ENCODE measurements at regions not wholly inside any gene's neighbourhood (a gene's known extent, or its start where the extent isn't known, plus 50 kb on each side); places are given as distances from the start of the nearest gene placed in this dataset.

DNA sequence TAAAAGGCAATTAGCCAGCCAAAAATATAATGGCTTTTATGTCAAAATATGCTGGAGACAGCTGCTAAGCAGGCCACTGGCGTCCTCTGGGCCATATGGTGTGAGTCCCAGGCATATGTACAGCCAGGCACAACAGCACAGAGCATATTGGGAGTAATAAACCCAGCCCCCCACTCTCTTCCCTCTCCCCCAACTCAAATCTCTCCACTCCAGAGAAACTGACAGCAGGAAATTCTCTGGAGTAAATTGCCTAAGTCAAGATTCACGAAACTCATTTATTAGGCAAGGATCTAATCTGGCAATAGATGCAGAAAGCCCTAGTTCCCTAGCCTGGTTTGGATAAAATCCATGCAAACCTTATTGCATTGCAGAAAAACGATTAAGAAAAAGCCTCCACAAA is 147.9 kb upstream of the SEL1L start:
- TF ChIP-seq, protein P1, sequence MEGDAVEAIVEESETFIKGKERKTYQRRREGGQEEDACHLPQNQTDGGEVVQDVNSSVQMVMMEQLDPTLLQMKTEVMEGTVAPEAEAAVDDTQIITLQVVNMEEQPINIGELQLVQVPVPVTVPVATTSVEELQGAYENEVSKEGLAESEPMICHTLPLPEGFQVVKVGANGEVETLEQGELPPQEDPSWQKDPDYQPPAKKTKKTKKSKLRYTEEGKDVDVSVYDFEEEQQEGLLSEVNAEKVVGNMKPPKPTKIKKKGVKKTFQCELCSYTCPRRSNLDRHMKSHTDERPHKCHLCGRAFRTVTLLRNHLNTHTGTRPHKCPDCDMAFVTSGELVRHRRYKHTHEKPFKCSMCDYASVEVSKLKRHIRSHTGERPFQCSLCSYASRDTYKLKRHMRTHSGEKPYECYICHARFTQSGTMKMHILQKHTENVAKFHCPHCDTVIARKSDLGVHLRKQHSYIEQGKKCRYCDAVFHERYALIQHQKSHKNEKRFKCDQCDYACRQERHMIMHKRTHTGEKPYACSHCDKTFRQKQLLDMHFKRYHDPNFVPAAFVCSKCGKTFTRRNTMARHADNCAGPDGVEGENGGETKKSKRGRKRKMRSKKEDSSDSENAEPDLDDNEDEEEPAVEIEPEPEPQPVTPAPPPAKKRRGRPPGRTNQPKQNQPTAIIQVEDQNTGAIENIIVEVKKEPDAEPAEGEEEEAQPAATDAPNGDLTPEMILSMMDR (IDR thresholded peaks at IDR 0.05), result no peak
- H3K36me3 ChIP-seq, result no peaks in the 10 kb centered on the region
- no peak overlapping the region for H3K9ac ChIP-seq (ENCODE audit: low read depth in 2 of 2, low read length in 2 of 2)
- no peak overlapping the region for H3K4me3 ChIP-seq
- no peaks in the 10 kb centered on the region for H3K27me3 ChIP-seq
- no peak for DNase-seq
- H3K4me1 ChIP-seq, result no peaks in the 10 kb centered on the region
- intact Hi-C loops (cut with DNase I), result no loop called here
- H3K27ac ChIP-seq, result no peak overlapping the region
- H3K9me3 ChIP-seq, result no peaks in the 10 kb centered on the region

DNA sequence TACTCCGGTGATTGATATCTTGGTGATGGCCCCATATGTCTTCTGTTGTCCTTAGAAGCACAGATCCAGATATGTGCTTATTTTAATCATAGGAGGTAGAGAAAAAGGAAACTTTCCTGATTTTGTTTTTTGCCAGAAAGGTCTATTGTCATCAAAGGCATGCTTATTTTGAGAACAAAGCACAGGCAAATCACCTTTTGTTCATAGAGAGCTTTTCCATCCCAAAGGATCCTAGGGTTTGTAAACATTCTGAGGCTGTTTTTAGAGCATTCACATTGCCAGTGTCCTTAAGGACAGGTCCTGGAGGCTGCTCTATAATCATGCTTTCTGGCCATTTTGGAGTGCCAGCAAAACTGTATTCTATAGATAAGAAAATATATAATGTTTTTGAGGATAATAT is 148.5 kb upstream of the SEL1L start:
- no peaks in the 10 kb centered on the region for H3K36me3 ChIP-seq
- no peaks in the 10 kb centered on the region for H3K4me1 ChIP-seq
- H3K27ac ChIP-seq, result no peak overlapping the region
- DNase-seq, result no peak
- no peaks in the 10 kb centered on the region for H3K27me3 ChIP-seq
- no peaks in the 10 kb centered on the region for H3K9me3 ChIP-seq
- H3K9ac ChIP-seq (ENCODE audit: low read depth in 2 of 2, low read length in 2 of 2), result no peak overlapping the region
- intact Hi-C loops (cut with DNase I), result no loop called here
- no peak overlapping the region for H3K4me3 ChIP-seq
- TF ChIP-seq, protein P1 (IDR thresholded peaks at IDR 0.05), result no peak

- no peaks in the 10 kb centered on the region for H3K9me3 ChIP-seq
- H3K4me1 ChIP-seq, result no peaks in the 10 kb centered on the region
- no peak overlapping the region for H3K9ac ChIP-seq (ENCODE audit: low read depth in 2 of 2, low read length in 2 of 2)
- DNase-seq, result no peak
- H3K4me3 ChIP-seq, result no peak overlapping the region
- TF ChIP-seq, protein P1 (IDR thresholded peaks at IDR 0.05), result no peak
- no peaks in the 10 kb centered on the region for H3K27me3 ChIP-seq
- intact Hi-C loops (cut with DNase I), result no loop called here
- H3K27ac ChIP-seq, result no peak overlapping the region
- H3K36me3 ChIP-seq, result no peaks in the 10 kb centered on the region
Measured at GRCh38 chr14:81682701-81683100, 149.0 kb upstream of the SEL1L start.

GRCh38 chr14:81684696-81685095 is 151.0 kb upstream of the SEL1L start:
- no peak overlapping the region for H3K4me3 ChIP-seq
- no peaks in the 10 kb centered on the region for H3K27me3 ChIP-seq
- intact Hi-C loops (cut with DNase I), result no loop called here
- DNase-seq, result no peak
- H3K9ac ChIP-seq (ENCODE audit: low read depth in 2 of 2, low read length in 2 of 2), result no peak overlapping the region
- H3K27ac ChIP-seq, result no peak overlapping the region
- no peaks in the 10 kb centered on the region for H3K9me3 ChIP-seq
- no peaks in the 10 kb centered on the region for H3K4me1 ChIP-seq
- TF ChIP-seq, protein P1 (IDR thresholded peaks at IDR 0.05), result no peak
- no peaks in the 10 kb centered on the region for H3K36me3 ChIP-seq

GRCh38 chr14:81686512-81686911 is 152.9 kb upstream of the SEL1L start:
- H3K36me3 ChIP-seq, result no peaks in the 10 kb centered on the region
- no peaks in the 10 kb centered on the region for H3K9me3 ChIP-seq
- H3K4me1 ChIP-seq, result no peaks in the 10 kb centered on the region
- intact Hi-C loops (cut with DNase I), result no loop called here
- no peak for DNase-seq
- H3K4me3 ChIP-seq, result no peak overlapping the region
- H3K27ac ChIP-seq, result no peak overlapping the region
- TF ChIP-seq, protein P1 (IDR thresholded peaks at IDR 0.05), result no peak
- no peaks in the 10 kb centered on the region for H3K27me3 ChIP-seq
- no peak overlapping the region for H3K9ac ChIP-seq (ENCODE audit: low read depth in 2 of 2, low read length in 2 of 2)

DNA sequence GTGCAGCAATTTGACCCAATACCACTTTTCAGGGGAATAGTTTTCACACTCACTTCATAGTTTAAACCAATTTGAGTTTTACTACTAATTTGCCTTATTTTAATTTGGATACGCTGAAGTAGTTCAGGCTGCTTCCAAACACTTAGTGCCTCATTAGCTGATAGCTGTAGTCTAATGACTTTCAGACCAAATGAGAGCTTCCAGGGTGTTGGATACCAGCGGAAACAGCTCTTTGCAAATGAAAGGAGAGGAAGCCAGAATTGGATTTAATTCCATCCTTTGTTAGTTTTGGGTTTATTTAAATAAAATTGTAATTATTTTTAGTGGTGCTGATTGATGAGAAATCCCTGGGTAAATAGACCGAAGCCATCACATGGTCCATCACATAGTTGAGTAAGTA is 158.3 kb upstream of the SEL1L start:
- no peaks in the 10 kb centered on the region for H3K4me1 ChIP-seq
- H3K36me3 ChIP-seq, result no peaks in the 10 kb centered on the region
- no peak overlapping the region for H3K27ac ChIP-seq
- no peak for DNase-seq
- intact Hi-C loops (cut with DNase I), result no loop called here
- H3K9me3 ChIP-seq, result no peaks in the 10 kb centered on the region
- no peaks in the 10 kb centered on the region for H3K27me3 ChIP-seq
- no peak overlapping the region for H3K9ac ChIP-seq (ENCODE audit: low read depth in 2 of 2, low read length in 2 of 2)
- H3K4me3 ChIP-seq, result no peak overlapping the region
- TF ChIP-seq, protein P1 (IDR thresholded peaks at IDR 0.05), result no peak
